HUES6 (cell line): ENCODE measurements at regions not wholly inside any gene's neighbourhood (a gene's known extent, or its start where the extent isn't known, plus 50 kb on each side); places are given as distances from the start of the nearest gene placed in this dataset.

Experiments used
- H3K27ac ChIP-seq: 2 replicates; pipeline ENCODE4 v1.7.0; 2013; ENCODE audit warnings: low read depth, mild to moderate bottlenecking, low read length, inconsistent platforms
- H3K27me3 ChIP-seq: 2 replicates; pipeline ENCODE4 v1.6.1; 2013; ENCODE audit warnings: low read length; ENCODE audit not compliant: control insufficient read depth, insufficient read depth
- H3K36me3 ChIP-seq: 2 replicates; pipeline ENCODE4 v1.6.1; 2013; ENCODE audit warnings: low read length; ENCODE audit not compliant: control insufficient read depth, insufficient read depth
- H3K4me1 ChIP-seq: 2 replicates; pipeline ENCODE4 v1.6.1; 2013; ENCODE audit warnings: low read length; ENCODE audit not compliant: control insufficient read depth, insufficient read depth
- H3K4me3 ChIP-seq: 2 replicates; pipeline ENCODE4 v1.5.1; 2013; ENCODE audit warnings: low read depth, low read length
- H3K9ac ChIP-seq: one replicate; pipeline ENCODE4 v1.6.1; 2013; ENCODE audit warnings: mild to moderate bottlenecking, low read length
- H3K9me3 ChIP-seq: 2 replicates; pipeline ENCODE4 v1.6.1; 2013; ENCODE audit warnings: low read depth, low read length; ENCODE audit not compliant: control insufficient read depth, insufficient read depth

DNA sequence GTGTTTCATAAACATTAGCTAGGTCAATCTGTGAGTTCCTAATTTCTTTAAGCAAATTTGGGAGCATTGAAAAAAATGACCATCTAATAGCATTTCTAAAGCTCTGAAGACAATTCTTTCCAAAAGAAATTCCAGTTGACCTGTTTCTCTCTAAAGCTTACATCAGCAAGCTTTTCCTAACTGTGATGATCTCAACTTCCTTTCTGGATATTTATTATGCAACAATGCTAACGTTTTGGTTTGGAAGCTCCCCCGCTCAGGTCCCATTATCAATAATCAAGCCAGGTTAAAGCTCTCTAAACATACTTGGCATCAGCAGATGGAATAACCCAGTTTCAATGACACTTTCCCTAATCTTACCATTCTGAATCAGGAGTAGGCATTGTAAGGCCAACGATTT is 196.3 kb upstream of the TANK start:
- Histone ChIP-seq H3K27me3 (no peaks in the 10 kb centered on the region), H3K9me3 (no peaks in the 10 kb centered on the region), H3K9ac (no peak overlapping the region), H3K4me3 (no peak overlapping the region), H3K27ac (no peak overlapping the region), H3K4me1 (no peaks in the 10 kb centered on the region), H3K36me3 (no peaks in the 10 kb centered on the region)

DNA sequence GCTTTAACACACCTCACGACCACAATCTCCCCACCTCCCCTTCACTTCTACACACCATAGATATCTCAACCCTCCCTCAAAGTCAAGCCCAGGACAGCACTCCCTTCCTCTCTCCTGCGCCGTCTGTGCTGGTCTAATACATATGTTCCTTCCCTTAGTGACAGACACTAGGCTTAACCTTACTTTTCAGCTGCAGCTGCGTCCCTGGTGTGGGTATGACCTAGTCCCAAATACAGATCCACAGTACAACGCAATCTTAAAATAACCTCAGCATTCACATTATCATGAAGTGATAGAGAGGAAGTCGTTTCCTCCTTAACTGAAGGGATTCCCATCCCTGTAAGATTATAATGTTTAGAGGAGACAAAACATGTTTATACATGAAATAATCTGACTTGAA is 192.7 kb upstream of the TANK start:
- no peaks in the 10 kb centered on the region for H3K27me3 ChIP-seq
- H3K9me3 ChIP-seq: no peaks in the 10 kb centered on the region
- no peaks in the 10 kb centered on the region for H3K36me3 ChIP-seq
- H3K4me1 ChIP-seq: peaks cover 3% of the 10 kb centered on the region
- H3K9ac ChIP-seq: no peak overlapping the region
- no peak overlapping the region for H3K27ac ChIP-seq
- H3K4me3 ChIP-seq: no peak overlapping the region

- no peak overlapping the region for H3K4me3 ChIP-seq
- peaks cover 3% of the 10 kb centered on the region for H3K4me1 ChIP-seq
- no peak overlapping the region for H3K27ac ChIP-seq
- H3K9ac ChIP-seq: no peak overlapping the region
- H3K27me3 ChIP-seq: no peaks in the 10 kb centered on the region
- no peaks in the 10 kb centered on the region for H3K9me3 ChIP-seq
- no peaks in the 10 kb centered on the region for H3K36me3 ChIP-seq
Observed at GRCh38 chr2:160968183-160968582, 192.0 kb upstream of the TANK start.

DNA sequence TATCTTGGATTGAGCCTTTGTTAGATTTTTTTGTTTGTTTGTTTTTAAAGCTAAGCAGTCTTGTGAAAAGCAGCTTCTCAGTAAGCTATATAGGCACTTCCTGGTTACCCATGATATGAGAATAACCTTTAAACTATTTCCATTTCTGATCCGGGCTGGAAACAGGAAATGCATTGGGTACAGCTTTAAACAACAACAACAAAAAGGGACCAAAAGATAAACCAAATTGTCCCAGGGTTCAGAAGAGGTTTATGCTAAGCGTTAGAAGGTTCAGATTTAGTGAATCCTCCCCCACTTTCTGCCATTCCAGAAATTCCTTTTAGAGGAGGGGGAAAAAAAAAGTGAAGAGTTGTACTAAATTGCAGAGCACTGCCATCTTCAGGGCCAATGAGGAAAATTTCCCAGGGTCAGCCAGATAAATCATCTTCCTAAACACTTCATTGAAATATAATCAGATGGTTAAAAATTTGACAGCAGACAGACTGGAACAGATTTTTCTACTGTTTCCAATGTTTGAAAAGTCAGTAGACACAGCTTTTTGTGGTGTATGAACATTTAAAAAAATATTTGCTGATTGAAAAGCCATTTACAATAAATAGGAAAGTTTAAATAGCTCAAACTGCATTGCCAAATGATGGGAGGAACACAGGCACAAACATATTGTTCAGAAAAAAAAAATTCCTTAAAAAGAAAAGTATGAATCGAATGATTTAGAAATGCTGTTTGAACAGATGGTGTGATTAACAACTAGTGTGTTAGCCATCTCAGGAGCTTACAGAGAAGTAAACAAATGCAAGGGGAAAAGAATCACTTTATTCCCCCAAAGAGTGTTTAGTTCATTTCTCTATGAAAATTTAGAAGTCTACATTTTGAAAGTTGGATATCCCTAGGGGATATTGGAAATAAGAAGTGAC is 189.9 kb upstream of the TANK start:
- H3K9ac ChIP-seq: peak overlapping the region; percentile 18

DNA sequence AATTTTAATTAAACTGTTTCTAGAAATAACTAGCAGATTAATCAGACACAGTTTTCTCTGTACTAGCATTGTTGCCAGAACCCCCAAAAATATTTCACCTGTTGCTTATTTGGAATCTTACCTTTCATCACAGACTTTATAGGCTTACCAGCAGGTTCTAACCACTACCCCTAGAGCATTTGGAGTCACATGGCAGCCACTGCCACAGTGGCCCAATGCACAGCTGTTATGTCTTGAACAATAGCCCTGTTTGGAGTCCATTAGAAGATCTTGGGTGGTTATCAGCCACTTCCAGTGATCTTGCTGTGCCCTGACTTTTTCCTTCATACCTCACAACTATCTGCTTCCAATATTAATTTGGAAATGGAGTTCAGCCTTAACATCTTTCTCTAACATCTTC is 186.2 kb upstream of the TANK start:
- Histone ChIP-seq H3K36me3 (no peaks in the 10 kb centered on the region), H3K9me3 (peaks cover under 1% of the 10 kb centered on the region; the same call in 1 of the 2 replicates), H3K27me3 (no peaks in the 10 kb centered on the region), H3K27ac (no peak overlapping the region), H3K4me3 (no peak overlapping the region), H3K9ac (no peak overlapping the region), H3K4me1 (peaks cover 3% of the 10 kb centered on the region)

More for the DNA sequence above, 189.9 kb upstream of the TANK start:
- Histone ChIP-seq H3K27ac (peak overlapping the region; percentile 94), H3K36me3 (no peaks in the 10 kb centered on the region), H3K4me3 (peak overlapping the region; percentile 38), H3K27me3 (no peaks in the 10 kb centered on the region), H3K4me1 (peaks cover 3% of the 10 kb centered on the region), H3K9me3 (no peaks in the 10 kb centered on the region)

- H3K9ac ChIP-seq: no peak overlapping the region
- H3K9me3 ChIP-seq: peaks cover 2% of the 10 kb centered on the region; the same call in 1 of the 2 replicates
- H3K4me1 ChIP-seq: peaks cover 3% of the 10 kb centered on the region
- no peak overlapping the region for H3K4me3 ChIP-seq
- no peaks in the 10 kb centered on the region for H3K27me3 ChIP-seq
- H3K27ac ChIP-seq: no peak overlapping the region
- no peaks in the 10 kb centered on the region for H3K36me3 ChIP-seq
Observed at GRCh38 chr2:160974803-160975202, 185.4 kb upstream of the TANK start.

DNA sequence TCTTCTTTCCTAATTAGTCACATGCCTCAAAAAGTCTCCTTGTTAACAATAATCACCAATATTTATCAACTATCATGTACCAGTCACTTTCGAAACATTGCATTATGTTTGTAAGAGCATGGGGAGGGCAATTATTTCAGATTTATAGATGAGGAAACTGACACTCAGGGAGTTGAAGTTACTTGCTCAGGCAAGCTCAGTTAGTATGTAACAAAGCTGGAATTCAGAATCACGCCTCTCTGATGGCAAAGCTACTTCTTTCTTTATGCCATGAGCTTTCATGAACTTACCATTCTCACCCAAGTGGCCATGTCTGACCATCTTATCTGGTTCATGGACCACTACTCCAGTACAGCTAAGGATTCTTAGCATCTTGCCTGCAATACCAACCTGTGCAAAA is 183.4 kb upstream of the TANK start:
- no peak overlapping the region for H3K27ac ChIP-seq
- no peaks in the 10 kb centered on the region for H3K4me1 ChIP-seq
- H3K4me3 ChIP-seq: no peak overlapping the region
- H3K36me3 ChIP-seq: no peaks in the 10 kb centered on the region
- H3K9me3 ChIP-seq: peaks cover 2% of the 10 kb centered on the region; the same call in 1 of the 2 replicates
- H3K27me3 ChIP-seq: no peaks in the 10 kb centered on the region
- H3K9ac ChIP-seq: no peak overlapping the region

DNA sequence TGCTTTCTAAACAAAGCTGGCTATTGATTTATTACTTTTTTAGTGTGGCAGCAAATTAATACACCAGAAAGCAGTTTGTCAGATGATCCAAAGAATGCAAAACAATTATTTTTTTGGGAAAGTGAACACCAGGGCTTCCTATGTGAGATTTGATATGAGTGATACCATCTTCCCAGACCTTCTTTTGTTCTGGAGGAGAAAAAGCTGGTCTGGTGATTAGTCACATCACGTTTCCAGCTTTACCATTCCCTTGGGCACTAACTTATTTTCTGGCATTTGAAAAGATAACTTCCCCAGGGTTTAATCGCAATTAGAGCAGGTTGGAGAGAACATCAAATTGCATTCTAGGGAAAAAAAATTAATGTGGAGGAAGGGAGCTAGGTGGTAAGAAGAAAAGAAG is 182.9 kb upstream of the TANK start:
- no peak overlapping the region for H3K27ac ChIP-seq
- no peak overlapping the region for H3K9ac ChIP-seq
- H3K27me3 ChIP-seq: no peaks in the 10 kb centered on the region
- no peak overlapping the region for H3K4me3 ChIP-seq
- peaks cover 2% of the 10 kb centered on the region; the same call in 1 of the 2 replicates for H3K9me3 ChIP-seq
- H3K36me3 ChIP-seq: no peaks in the 10 kb centered on the region
- no peaks in the 10 kb centered on the region for H3K4me1 ChIP-seq

DNA sequence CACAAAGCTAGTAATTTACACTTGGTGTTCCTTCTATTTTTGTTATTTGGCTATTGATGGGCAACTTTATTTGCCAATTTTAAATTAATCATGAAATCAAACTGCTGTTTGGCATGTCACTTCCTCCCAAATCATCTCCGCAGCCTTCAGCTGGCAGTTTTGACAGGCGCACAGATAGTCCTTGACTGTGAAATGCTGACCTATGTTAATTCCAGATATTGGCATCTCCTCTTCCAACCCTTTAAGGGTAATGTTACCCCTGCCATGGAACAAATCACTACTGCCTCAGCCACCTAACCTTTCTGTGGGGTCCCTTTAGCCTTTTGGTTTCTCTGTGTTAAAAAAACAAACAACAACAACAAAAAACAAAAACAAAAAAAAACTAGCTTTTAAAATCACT is 182.4 kb upstream of the TANK start:
- H3K9me3 ChIP-seq: peaks cover 2% of the 10 kb centered on the region; the same call in 1 of the 2 replicates
- H3K9ac ChIP-seq: no peak overlapping the region
- no peak overlapping the region for H3K27ac ChIP-seq
- no peaks in the 10 kb centered on the region for H3K27me3 ChIP-seq
- H3K4me1 ChIP-seq: no peaks in the 10 kb centered on the region
- H3K36me3 ChIP-seq: no peaks in the 10 kb centered on the region
- H3K4me3 ChIP-seq: no peak overlapping the region

DNA sequence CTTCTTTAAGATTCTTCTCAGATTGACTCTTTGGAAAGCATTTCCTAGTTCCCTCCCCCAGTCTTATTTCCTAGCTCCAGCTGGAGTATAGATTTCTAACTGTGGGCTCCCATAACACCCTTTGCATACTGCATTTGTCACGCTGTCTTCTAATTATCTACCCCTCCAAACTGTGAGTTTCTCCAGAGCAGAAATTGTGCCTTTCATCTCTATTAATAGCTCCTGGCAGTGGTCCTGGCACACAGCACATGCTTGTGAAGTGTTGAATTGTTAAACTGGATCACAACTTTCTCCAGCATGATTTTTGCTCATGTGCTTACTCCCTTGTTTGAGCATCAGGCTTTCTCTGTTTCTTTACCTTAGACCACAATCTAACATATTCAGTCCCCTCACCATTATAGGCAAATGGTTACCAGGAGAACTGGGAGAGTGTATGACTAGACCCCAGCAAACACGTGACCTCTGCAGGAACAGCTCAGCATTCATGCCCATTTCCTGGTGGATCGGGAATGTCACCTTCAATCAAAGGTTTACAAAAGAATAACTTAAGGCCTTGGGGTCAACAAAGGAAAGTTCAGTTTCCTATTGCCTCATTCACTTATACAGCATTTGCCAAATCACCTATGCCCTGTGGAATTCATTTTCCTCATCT is 175.7 kb upstream of the TANK start:
- no peak overlapping the region for H3K27ac ChIP-seq
- H3K4me3 ChIP-seq: no peak overlapping the region
- H3K27me3 ChIP-seq: no peaks in the 10 kb centered on the region
- no peaks in the 10 kb centered on the region for H3K9me3 ChIP-seq
- no peak overlapping the region for H3K9ac ChIP-seq
- no peaks in the 10 kb centered on the region for H3K36me3 ChIP-seq
- no peaks in the 10 kb centered on the region for H3K4me1 ChIP-seq

DNA sequence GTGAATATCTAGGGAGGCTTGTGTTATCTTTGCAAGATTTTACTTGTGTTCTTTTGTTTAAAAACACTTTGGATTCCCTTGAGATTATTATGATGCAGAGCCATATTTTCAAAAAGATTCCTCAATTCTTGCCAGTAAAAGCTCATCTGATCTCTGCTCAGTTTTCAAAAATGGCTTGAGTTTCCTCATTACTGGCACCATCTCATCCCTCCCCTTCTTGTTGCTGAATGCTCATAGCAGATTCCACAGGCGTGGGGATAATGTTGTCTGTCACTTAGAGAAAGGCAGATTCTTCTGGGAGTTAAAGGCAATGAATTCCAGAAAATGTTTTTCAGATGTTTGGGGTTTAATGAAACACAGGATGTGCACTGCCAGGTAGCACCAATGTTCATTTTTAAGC is 170.4 kb upstream of the TANK start:
- no peak overlapping the region for H3K9ac ChIP-seq
- H3K4me3 ChIP-seq: no peak overlapping the region
- no peaks in the 10 kb centered on the region for H3K9me3 ChIP-seq
- H3K27me3 ChIP-seq: no peaks in the 10 kb centered on the region
- H3K27ac ChIP-seq: no peak overlapping the region
- 0 out of 2 replicates have a peak, but pooled peaks cover 7% of the 10 kb centered on the region for H3K4me1 ChIP-seq
- H3K36me3 ChIP-seq: no peaks in the 10 kb centered on the region
